D721Med (cell line): ENCODE measurements at regions not wholly inside any gene's neighbourhood (a gene's known extent, or its start where the extent isn't known, plus 50 kb on each side); places are given as distances from the start of the nearest gene placed in this dataset.

Experiments used
- DNase-seq: peaks from one replicate; pipeline ENCODE4 v3.0.0; 2011; ENCODE audit warnings: low spot score; ENCODE audit not compliant: insufficient read length
- FAIRE-seq: peaks from 2 replicates; lab custom pipeline; 2011; peaks lifted over from hg19 to GRCh38; lab: Jason Lieb, UNC
- TF ChIP-seq, protein P1 (sequence below): IDR thresholded peaks from 2 replicates; pipeline ENCODE4 v1.5.1; 2012; ENCODE audit warnings: mild to moderate bottlenecking, control low read depth; ENCODE audit not compliant: insufficient read depth; ENCODE audit errors: missing control alignments

DNA sequence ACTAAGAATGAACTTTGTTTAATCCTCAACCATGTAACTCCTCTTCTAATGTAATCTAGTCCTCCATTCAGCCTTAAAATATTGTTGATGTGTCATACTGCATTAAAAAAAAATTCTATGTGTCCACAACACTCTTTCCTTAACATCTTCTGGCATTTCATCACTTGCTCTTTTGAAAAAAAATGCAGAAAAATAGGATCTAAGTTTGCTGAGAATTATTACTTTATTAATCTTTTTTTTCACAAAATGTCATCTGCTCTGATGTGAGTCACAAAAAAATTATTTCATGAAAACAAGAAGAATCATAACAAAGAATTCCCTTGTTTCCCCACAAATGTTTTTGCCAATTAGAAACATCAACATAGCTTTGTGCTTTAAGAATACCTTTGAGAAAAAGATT lies 410.1 kb upstream of the MGAT4C start:
- FAIRE-seq (no peak), DNase-seq (no peak)
- TF ChIP-seq, protein P1, sequence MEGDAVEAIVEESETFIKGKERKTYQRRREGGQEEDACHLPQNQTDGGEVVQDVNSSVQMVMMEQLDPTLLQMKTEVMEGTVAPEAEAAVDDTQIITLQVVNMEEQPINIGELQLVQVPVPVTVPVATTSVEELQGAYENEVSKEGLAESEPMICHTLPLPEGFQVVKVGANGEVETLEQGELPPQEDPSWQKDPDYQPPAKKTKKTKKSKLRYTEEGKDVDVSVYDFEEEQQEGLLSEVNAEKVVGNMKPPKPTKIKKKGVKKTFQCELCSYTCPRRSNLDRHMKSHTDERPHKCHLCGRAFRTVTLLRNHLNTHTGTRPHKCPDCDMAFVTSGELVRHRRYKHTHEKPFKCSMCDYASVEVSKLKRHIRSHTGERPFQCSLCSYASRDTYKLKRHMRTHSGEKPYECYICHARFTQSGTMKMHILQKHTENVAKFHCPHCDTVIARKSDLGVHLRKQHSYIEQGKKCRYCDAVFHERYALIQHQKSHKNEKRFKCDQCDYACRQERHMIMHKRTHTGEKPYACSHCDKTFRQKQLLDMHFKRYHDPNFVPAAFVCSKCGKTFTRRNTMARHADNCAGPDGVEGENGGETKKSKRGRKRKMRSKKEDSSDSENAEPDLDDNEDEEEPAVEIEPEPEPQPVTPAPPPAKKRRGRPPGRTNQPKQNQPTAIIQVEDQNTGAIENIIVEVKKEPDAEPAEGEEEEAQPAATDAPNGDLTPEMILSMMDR: no peak

DNA sequence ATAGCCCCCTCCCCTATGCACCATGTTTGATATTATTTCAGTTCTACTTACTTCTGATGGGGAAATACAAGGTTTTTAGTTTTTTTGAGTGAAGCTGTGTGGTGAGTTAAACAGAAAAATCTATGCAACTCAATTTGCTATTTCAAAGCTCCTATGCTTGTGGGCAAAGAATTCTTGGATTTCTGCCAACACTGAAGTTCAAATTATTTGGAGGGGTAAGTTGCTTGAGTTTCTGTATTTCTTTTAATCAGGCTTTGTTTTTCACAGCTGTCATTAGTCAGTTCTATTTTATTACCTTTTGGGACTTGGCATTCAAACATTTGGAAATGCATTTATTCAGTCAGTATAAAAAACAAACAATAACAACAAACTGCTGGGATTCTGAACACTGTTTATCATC lies 407.5 kb upstream of the MGAT4C start:
- DNase-seq (no peak), FAIRE-seq (no peak)
- TF ChIP-seq, protein P1: no peak

DNA sequence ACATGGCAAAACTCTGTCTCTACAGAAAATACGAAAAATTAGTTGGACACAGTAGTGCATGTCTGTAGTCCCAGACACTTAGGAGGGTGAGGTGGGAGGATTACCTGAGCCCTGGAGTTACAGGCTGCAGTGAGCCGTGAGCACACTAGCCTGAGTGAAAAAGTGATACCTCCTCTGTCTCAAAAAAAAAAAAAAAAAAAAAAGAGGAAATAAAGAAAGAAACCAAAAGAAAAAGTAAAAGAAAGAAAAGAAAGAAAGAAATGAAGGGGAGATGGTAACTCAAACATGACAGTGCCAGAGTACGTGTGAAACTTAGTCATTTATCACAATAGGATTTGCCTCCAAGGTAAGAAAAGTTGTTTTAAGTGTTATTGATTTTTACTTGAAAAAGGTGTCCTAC lies 407.0 kb upstream of the MGAT4C start:
- TF ChIP-seq, protein P1: no peak
- DNase-seq (no peak), FAIRE-seq (no peak)

DNA sequence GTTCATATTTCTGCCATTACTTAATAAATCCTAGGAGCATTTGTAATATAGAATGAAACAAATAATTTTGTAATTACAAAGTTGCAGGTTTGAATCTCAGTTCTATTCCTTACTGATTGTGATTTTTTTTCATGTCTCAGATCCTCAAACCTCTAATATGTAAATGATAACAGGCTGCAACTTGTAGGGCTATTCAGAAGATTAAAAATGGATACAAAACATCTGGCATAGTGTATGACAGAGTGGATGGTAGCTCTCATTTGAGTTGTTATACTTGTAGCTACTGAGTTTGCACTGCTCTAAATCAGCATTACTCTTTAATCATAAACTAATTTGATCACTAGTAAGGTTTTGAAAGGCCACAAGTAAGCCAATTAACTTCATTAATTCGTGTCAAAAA lies 406.3 kb upstream of the MGAT4C start:
- no peak for FAIRE-seq
- no peak for DNase-seq
- TF ChIP-seq, protein P1: no peak

DNA sequence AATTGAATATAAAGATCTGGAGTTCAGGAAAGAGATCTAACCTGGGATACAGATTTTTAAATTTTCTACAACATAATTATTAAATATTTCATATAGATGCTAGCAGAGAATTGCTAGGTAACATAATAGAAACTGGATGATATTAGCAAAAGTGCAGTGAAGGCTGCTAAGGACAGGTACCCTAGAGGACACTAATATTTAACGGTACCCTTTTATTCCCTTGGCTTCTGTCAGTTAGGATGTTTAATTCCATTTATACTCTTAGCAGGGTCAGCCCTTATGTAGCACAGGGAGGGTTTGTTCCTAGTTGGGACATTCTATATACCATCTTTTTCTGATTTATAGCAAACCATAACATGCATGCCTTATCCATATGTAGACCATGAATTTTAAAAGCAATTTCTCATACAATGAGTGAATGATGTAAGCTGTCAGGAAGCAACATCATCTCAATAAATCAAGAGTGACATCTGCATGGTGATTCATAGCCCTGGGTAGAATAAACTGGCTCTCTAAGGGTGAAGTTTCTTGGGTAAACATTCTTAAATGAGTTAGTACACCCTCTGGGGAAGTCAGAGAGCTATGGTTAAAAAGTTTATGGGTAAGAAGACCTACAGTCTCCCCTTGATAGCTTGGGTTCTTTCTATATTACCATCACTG lies 404.4 kb upstream of the MGAT4C start:
- FAIRE-seq: no peak
- TF ChIP-seq, protein P1: no peak

DNA sequence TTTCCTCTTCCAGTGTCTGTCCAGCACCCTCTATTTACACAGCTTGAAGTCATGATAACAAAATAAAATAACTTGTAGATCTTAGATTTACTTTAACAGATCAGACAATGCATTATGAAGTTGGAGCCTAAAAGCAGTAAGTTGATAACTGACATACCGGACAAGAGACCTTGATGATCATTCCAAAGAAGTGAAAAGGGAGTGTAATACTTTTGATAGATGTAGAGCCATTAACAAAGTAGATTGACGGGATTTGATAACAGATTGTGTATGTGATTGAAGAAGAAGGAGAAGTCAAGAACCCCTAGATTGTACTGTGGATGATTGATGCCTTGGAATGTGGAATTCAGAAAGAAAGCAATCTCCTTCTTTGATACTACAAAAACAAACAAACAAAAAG lies 403.8 kb upstream of the MGAT4C start:
- FAIRE-seq (no peak), DNase-seq (no peak)
- TF ChIP-seq, protein P1: no peak

More for the DNA sequence above, 404.4 kb upstream of the MGAT4C start:
- no peak for DNase-seq

DNA sequence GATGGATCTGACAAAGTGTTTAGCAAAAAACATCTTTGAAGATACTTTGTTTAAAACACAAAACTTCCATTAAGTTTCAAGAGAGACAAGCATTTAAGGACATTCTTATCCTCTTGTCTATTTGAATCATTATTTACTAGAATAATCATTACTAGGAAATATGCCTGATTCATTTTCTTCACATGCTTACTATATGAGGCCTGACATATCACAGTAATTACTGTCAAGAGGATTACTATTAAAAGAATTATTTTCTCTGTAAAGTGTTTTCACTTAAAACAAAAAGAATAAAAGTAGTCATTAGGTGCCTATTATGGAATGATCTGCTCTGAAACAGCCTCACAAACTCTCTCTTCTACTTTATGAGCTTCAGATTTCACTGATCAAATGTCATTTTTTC lies 402.1 kb upstream of the MGAT4C start:
- FAIRE-seq (no peak), DNase-seq (no peak)
- TF ChIP-seq, protein P1: no peak
